ENCODE measurements at regions not wholly inside any gene's neighbourhood (a gene's known extent, or its start where the extent isn't known, plus 50 kb on each side); places are given as distances from the start of the nearest gene placed in this dataset.

DNA sequence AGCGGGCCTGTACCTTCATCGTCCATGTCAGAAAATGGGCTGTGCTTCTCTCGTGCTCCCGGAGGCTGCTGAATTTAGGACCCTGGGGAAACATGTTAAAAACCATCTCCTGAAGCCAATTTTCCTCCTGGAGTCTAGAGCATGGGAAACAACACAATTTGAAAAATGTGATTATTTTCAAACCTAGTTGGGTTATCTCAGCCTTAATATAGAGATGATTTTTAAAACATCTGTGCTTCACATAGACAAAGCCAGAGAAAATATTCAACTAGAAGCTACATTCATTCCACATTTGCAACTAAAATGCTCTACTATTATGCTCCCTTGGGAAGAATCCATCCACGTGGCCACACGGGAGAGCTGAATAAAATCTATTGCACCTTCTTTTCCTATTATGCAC is 225.9 kb upstream of the TMEM72 start:
- DNase-seq (ENCODE audit: low read depth) = no peak

DNA sequence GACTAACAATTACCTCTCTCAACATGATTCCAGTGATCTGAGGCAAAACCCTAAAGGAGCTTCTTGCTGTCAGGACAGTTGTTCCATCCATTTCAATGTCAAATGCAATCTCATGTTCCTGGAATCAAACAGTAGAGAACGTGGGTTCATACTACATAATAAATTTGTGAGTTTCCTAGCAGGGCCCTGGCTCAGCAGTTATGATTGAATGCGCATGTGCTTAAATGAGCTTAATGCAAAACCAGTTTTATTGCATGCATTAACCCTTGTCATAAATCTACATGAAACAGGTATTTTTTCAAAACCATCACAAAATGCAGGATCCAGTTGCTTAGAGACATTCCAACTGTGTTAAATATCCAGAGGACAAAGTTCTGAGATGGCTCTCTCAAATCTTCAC is 225.4 kb upstream of the TMEM72 start:
- DNase-seq (ENCODE audit: low read depth) = no peak

DNA sequence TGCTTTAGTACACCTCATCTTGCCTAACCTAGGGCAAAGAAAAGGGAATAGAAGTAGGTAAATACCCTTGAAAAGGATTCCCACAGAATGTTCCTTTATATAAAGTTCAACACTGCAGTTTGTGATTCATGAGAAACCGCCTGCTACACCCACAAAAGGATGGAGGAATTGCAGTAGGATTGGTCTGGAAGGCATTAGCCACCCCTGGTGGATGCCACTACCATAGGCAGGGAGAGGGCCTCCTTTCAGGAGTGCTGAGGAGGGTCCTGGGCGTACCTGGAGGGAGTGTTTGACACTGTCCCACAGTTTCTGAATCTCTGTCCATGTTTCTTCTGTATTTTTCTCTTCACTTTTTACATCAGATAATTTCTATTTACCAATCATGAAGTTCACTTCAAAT is 221.8 kb upstream of the TMEM72 start:
- DNase-seq (ENCODE audit: low read depth) = peak; percentile 40

DNA sequence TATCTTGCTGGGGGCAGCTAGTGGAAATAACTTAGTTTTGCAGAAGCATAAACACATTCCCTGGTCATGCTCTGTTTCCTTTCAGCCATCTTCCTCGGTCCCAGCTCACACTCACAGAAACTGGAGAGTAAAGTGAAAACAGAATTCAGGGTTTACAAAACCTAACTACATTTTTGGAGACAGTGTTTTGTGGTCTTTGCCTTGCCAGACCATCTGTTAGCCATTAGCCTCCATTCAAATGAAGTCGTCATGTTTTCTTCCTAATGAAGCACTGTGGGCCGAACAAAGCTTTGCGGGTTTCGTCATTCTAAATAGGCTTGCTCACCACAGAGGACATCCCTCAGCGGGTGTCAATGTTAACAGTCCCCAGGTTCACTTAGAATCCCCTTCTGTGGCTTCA is 214.6 kb upstream of the TMEM72 start:
- DNase-seq (ENCODE audit: low read depth) = peak; percentile 84

DNA sequence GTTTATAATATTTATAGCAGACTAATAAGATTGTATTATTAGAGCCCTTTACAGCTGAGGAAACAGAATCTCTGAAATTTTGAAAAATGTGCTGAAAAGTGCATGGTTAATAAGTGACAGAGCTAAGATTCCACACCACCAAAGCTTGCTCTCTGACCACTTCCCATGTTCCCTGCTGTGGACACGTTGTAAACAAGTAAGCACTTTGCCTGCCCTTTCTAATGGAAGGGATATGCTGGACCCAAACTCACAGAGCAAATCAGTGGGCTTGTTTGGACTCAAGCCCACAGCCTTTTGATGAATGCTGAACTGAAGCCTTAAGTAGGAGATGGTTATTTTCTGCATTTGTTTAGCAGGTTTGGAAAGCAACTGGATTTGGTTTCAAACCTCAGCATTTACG is 214.0 kb upstream of the TMEM72 start:
- no peak for DNase-seq (ENCODE audit: low read depth)

DNA sequence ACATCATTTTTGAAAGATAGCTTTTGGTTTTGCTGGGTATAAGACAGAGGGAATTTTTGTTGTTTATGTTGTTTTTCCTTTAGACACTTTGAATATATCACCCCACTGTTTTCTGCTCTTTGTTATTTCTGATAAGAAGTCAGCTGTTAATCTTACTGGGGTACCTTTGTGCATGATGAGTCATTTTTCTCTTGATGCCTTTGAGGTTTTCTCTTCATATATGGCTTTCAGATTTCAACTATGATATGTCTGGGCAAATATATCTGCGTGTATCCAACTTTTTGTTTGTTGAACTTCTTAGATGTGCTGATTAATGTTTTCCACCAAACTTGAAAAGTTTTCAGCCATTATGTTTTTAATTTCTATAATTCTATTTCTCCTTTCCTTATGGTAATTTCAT is 208.6 kb upstream of the TMEM72 start:
- no peak for DNase-seq (ENCODE audit: low read depth)

DNA sequence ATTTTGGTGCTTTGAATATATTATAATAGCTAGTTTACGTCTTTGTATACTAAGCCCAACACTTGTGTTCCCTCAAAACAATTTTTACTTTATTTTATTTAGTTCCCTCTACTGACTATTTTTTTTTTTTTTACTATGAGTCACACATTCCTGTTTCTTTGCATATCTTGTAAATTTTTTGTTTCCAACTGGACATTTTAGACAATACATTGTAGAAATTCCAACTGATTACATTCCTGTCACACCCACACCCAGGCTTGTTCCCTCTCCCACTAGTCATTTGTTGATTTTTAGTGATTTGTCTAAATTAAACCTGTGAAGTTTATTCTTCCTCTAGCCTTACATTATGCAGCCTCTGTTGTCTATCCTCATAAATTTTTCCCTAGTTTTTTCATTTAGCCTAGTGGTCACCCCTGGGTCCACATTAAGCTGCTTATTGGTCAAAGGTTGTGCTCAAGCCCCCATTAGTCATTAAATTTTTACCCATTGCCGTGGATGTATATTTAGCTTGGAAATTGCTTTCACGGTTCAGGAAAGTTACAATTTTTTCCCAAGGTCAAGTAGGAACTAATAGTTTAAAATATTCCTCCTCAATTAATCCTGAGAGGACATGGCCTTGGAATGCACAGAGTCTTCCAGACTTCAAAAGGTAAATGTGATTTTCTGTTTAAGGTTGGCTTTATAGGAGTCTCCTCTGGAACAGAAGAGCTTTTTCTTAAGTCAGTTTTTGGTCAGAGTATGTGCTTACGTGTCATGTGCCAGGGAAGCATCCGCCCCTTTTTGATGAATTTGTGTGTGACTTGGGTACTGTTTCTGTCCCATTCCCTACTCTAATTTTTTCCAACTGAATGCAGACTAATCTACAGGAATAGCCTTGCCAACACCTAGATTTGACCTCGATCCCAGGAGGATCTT is 207.6 kb upstream of the TMEM72 start:
- DNase-seq (ENCODE audit: low read depth) = peak; percentile 22

DNA sequence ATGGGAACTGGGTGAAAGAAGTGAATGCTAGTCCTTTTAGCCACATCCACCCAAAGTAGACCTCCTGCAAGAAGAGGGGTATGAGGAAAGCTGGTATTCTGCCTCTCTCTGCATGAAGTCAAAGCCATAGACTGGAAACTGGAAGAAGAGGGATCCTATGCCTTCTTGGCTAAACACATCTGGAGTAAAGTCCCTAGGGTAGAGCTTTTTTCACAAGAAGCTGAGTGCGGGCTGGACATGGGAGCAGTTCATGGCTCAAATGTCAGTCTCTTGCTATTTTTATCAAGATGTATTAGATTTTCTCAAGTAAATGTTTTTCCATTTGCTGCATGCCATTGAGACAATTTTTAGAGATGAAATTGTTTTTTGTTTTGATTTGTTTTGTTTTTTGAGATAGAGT is 206.5 kb upstream of the TMEM72 start:
- no peak for DNase-seq (ENCODE audit: low read depth)

DNA sequence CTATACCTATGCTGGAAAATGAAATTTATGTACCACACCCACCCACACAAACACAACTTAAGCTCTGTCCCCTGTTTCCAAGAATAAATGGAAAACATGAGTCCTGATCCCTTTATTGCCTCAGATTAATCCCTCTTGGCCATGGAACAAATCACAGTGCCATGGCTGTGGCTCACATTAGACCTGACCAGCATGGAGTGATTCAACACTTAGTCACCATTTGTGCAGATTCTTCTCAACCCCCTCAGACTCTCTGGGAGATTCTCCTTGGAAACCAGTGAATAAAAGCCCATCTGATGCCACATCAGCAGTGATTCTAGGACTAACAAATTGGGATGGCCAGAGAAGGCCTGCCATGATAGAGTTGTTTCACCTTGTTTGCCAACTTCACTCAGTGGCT is 204.4 kb upstream of the TMEM72 start:
- DNase-seq (ENCODE audit: low read depth) = peak; percentile 99

DNA sequence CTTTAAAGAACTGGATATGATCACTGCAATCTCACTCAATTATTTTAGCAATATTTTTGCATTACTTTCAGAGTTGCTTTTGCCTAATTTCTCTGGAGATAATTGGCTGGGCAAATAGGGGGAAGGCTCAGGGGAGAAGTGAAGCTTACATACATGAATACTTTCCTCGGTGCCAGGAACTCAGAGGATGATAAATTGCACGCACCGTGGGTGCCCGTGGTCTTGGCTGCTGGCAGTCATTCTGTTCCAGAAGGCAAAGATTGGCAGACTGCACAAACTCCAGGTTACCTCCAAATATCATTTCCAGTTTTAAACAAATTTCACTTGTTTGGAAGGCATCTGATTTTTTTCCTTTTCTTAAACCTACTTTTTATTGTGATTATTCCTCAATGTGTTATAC is 197.8 kb upstream of the TMEM72 start:
- DNase-seq (ENCODE audit: low read depth) = no peak

DNA sequence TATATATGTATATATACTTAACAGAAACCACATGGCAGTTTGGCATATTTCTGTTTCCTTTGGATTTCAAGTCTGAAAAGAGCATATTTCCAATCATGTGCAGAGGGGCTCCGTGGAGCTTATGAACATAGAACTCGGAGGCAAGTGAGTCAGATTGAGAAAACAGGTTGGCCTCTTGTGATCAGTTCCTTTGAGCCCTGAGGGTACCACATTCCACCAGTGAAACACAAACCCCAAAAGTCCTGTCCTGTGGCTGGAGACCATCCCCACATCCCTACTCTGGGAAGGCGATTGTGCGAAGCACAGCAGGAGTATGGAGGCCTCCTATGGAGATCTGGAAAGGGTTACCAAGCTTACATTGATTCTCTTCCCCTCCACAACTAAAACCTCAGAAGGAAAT is 196.7 kb upstream of the TMEM72 start:
- no peak for DNase-seq (ENCODE audit: low read depth)

DNA sequence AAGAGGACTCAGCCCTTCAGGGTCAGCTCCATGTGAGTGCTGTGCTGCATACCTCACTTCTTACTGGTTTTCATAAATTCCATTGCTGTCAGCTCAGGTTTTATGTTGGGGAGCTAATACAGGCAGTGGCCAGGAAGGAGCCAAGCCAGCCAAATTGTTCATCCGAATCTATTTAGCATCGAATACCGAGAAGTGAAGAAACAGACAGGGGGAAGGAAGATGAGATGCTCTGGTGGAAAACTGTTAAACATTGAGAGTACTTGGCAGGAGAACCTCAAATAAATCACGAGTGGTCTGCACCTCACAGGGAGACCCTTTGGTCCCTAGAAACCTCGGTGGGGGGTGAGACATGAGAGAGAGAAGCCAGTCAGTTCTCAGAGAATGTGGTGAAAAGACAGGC is 196.0 kb upstream of the TMEM72 start:
- peak; percentile 21 for DNase-seq (ENCODE audit: low read depth)

DNA sequence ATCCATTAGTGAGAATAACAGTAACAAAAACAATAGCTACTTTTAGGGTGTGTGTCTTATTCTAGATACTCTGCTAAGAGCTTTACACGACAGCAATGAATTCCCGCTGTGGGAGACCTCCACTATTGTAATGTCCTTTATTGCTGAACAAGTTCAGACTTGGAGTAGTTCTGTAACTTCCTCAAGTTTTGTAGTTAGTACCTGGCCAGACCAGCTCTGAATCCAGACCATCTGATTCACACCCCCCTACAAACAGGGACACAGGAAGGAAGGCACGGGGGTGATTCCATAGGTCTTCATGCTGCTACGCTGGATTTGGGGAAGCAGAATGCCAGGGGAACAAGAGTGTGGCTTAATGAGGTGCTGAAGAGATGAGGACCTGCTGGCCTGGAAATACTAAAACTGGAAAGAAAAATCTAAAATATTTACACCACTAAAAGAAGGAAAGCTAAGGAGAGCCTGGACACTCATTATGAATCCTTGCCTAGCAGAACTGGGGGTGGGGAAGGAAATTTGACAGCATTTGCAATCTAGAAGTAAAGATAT is 194.6 kb upstream of the TMEM72 start:
- DNase-seq (ENCODE audit: low read depth) = no peak

DNA sequence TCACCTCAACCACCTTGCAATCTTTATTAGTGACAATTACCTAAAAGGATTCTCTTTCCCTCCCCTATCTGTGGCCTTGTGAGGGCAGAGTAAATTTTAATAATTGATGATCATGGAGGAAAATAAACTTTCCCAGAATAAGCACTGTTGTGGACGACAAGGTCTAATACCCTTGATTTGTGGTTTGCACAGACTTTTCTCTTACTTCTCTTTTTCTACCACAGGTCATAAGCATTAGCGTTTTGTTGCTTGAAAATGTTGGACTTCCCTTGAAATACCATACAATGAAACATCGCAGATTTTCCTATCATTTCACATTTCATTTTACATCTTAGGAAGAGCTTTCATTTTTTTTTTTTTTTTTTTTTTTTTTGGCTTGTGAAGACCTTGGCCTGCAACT is 188.1 kb upstream of the TMEM72 start:
- no peak for DNase-seq (ENCODE audit: low read depth)

DNA sequence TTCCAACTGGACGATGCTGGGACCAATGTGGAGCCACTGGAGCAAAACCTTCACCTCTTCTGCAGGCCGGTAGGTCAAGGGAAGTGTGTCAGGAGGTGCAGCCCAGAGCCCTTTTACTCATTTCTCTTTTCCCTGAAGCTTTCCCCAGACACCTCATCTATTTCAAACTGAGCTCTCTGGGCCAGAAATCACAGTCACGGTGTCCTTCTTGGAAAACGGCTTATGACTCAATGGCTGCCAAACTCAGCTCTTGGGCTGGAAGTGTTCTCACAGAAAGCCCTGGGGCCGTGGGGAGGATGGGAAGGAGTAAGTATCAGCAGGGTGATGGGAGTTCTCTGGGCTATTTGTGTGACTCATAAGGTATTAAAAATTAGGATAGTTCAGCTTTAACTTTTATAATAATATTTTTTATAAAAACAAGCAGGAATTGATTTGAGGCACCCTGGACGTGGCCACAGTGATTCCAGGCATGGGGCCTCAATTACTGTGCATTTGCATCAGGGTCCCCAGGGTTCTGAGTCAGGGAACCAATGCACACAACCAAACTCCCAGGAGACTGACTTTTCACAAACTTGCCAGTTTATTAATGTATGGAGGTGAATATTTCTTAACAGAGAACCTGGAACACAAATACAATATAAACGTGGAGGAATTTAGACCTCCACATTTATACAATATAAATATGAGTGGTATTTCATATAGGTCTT is 187.4 kb upstream of the TMEM72 start:
- DNase-seq (ENCODE audit: low read depth) = peak; percentile 98

DNA sequence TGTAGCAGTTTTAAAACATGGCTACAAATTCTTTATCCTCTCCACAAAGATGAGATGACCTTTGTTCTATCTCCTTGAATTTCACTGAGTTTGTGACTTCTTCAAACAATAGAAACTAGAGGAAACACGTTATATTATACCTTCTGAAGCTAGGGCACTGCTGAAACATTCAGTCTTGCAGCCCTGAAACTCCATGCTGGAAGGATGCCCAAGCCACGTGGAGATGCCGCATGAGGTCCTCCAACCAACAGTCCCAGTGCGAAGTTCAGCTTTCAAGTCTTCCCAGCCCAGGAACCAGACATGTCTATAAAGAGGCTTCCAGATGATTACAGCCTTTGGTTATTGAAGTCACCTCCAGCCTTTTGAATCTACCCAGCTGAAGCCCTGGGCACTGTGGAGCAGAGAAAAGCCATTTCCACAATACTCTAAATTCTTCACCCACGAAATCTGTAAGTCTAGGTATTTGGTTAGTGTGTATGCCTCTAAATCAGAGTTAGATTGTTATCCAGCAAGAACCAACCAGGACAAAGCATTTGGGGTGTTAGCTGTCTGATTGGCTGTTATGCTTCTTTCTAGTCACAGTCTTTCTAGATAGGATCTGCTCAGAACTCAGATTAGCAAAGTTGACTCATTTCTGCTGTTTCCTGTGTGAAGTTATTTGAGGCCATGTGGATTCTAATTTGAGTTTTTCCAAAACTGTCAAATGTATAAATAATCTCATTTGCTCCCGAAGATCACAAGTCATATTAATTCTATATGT is 186.5 kb upstream of the TMEM72 start:
- peak; percentile 54 for DNase-seq (ENCODE audit: low read depth)

DNA sequence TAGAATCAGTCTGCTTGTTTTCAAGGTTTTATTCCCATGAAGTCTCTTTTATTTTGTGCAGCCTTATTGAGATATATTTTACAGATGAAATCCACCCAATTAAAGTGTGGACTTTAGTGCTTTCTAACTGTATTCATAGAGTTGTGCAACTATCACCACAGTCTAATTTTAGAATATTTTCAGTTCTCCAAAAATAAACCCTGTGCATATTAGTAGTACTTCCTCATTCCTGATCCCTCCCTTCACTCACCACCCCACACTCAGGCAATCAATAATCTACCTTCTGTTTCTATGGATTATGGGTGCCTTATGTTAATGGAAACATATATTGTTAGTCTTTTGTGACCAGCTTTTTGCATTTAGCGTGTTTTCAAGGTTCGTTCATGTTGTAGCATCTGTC is 185.7 kb upstream of the TMEM72 start:
- DNase-seq (ENCODE audit: low read depth) = peak; percentile 40

DNA sequence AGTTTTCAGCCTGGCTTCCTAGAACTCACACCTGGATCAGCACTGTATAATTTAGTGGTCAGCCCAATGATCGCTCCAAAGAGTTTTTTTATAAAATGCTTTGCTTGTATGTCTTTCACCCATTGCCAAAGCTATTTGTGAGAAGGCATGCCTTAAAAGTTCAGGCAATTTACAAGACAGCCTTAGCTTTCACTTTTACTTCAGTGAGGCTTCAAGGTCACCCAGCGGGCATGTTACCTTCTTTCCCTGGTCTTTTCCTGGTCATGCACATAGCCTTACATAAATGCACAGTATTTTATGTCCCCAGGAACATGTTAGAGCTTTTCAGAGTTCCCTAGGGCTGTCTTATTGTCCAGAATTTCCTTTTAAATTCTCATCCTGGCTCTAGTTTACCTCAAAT is 179.9 kb upstream of the TMEM72 start:
- no peak for DNase-seq (ENCODE audit: low read depth)

DNA sequence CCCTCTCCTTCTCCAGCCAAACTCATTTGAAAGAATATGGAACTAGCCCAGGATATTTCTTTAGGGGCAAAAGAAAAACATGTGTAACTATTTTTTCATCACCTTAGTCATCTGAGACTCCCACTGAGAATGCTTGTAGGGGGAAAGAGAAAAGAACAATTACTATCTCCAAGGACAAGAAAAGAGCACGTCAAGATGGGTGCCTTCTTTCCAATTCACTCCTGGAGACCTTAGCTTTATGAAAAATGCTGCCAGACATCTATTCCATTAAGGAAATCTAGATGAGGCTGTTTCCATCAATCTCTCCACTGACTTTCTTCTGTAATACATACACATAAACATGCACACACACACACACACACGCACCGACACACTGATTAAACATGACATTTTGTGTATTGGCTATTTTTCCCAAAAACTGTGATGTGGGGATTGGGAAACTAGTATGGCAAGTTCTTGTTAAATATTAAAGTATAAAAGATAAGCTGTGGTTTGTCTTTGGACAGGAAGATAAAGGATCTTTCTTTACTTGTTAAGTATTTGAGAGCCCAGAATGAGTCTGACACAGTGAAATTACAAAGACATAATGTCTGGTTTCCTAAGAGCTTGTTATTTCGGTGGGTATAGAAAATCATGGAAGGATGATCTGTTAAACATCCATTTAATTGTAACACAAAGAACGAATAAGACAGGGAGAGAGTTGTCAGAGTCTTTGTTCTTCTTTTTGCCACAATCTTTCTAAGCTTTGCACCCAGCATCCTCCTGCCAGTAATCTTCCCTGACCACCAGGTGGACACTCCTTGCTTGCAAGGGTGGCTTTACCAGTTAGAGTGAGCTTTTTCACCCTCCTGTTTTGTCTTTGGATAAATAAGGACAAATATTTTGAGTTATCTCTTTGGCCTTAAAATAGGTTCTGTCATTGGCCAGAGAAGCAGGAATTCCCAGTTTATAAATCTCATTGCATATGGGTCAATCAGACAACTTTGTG is 177.3 kb upstream of the TMEM72 start:
- DNase-seq (ENCODE audit: low read depth) = no peak

DNA sequence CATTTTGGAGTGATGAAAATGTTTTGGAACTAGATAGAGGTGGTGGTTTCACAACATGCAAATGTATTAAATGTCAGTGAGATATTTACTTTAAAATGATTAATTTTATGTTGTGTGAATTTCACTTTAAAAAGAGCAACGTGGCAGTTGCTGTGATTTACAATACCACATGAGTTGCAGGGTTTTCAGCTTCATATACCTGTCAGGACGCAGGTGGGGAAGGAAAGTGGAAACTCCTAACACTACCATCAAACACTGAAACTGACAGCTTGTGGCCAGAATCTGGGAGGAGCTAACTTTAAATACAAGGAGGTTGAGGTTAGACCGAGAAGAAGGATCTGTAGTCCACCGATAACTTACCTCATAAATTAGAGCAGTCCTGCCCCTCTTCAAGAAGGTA is 168.9 kb upstream of the TMEM72 start:
- DNase-seq (ENCODE audit: low read depth) = no peak

DNA sequence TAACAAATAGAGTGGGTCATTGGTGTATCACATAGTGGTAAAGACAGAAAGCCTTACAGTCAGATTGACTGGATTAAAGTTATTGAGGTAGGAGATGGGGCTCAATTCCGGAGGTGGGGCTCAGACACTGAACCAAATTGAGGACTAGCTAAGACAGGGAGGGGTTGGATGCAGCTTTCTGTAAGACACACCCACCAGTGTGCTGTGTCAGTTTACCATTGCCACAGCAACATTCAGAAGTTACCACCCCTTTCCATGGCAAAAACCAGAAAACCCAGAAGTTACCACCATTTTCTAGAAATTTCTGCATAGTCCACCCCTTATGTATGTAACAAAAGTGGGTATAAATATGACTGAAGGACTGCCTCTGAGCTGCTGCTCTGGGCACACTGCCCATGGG is 167.6 kb upstream of the TMEM72 start:
- DNase-seq (ENCODE audit: low read depth) = no peak

All from stromal cell of bone marrow (primary cell).